DND-41 (cell line): ENCODE measurements at regions not wholly inside any gene's neighbourhood (a gene's known extent, or its start where the extent isn't known, plus 50 kb on each side); places are given as distances from the start of the nearest gene placed in this dataset.
"Not testable (repeated sequence)": the region's sequence is repeated elsewhere in the genome, so short reads cannot be mapped to it uniquely, and the experiment has no call there.

ENCODE experiments used
- ATAC-seq: fragments of 200-7000 bp; cut with Tn5 transposase; 3 replicates; pipeline ENCODE4 v1.9.1; 2021; ENCODE audit warnings: low read depth; ENCODE audit not compliant: insufficient read depth
- DNase-seq: peaks from one replicate; pipeline ENCODE4 v3.0.0-alpha.2; 2020
- H2AFZ ChIP-seq: 2 replicates; pipeline ENCODE4 v1.6.0; 2012; ENCODE audit warnings: low read depth, low read length
- H3K27ac ChIP-seq: 2 replicates; pipeline ENCODE4 v1.5.1; 2012; ENCODE audit warnings: low read length, inconsistent platforms
- H3K27me3 ChIP-seq: fragments of 200-600 bp; sonication (generic); 2 replicates; pipeline ENCODE4 v1.6.0; 2012; ENCODE audit warnings: low read length, mild to moderate bottlenecking, inconsistent platforms; ENCODE audit not compliant: insufficient read depth, poor library complexity
- H3K36me3 ChIP-seq: 2 replicates; pipeline ENCODE4 v1.5.1; 2012; ENCODE audit warnings: low read length, inconsistent platforms; ENCODE audit not compliant: insufficient read depth
- H3K4me1 ChIP-seq: 2 replicates; pipeline ENCODE4 v1.5.1; 2012; ENCODE audit warnings: mild to moderate bottlenecking, low read length; ENCODE audit not compliant: insufficient read depth
- H3K4me2 ChIP-seq: 2 replicates; pipeline ENCODE4 v1.6.0; 2012; ENCODE audit warnings: mild to moderate bottlenecking, moderate library complexity, low read length, inconsistent platforms; ENCODE audit not compliant: insufficient read depth
- H3K4me3 ChIP-seq, 2 experiments: fragments of 200-600 bp in 1 of 2; shearing (Covaris generic) in 1 of 2; 2 replicates each; pipeline ENCODE4 v1.5.1; 2012 to 2016; ENCODE audit warnings: inconsistent platforms in 2 of 2, low read length in 2 of 2, mild to moderate bottlenecking in 2 of 2, low read depth in 1 of 2, moderate library complexity in 1 of 2
- H3K79me2 ChIP-seq: 2 replicates; pipeline ENCODE4 v1.6.0; 2012; ENCODE audit warnings: low read length, inconsistent platforms; ENCODE audit not compliant: insufficient read depth
- H3K9ac ChIP-seq: 2 replicates; pipeline ENCODE4 v1.6.0; 2012; ENCODE audit warnings: low read depth, mild to moderate bottlenecking, inconsistent platforms, low read length, moderate library complexity
- H3K9me3 ChIP-seq: 2 replicates; pipeline ENCODE4 v1.5.1; 2012; ENCODE audit warnings: low read length, moderate library complexity, mild to moderate bottlenecking, inconsistent platforms; ENCODE audit not compliant: insufficient read depth, severe bottlenecking
- H4K20me1 ChIP-seq: 2 replicates; pipeline ENCODE4 v1.6.0; 2012; ENCODE audit warnings: low read length; ENCODE audit not compliant: insufficient read depth
- CTCF ChIP-seq: IDR thresholded peaks from 2 replicates; pipeline ENCODE4 v1.5.1; 2012; ENCODE audit warnings: borderline replicate concordance, low read length, moderate library complexity, mild to moderate bottlenecking; ENCODE audit not compliant: poor library complexity, severe bottlenecking; ENCODE audit errors: extremely low read depth
- EZH2 ChIP-seq: IDR thresholded peaks from 3 replicates; pipeline ENCODE4 v1.6.1; 2012; ENCODE audit warnings: borderline replicate concordance, low read depth, mild to moderate bottlenecking, moderate library complexity, low read length, inconsistent platforms; ENCODE audit not compliant: severe bottlenecking

GRCh38 chr3:74214286-74214685 is 400.2 kb downstream of the CNTN3 start:
- no peaks in the 10 kb centered on the region for H3K9me3 ChIP-seq
- no peak overlapping the region for H3K4me2 ChIP-seq
- DNase-seq (no peak), ATAC-seq (no peak)
- H3K27me3 ChIP-seq, result no peaks in the 10 kb centered on the region
- H4K20me1 ChIP-seq, result no peaks in the 10 kb centered on the region
- TF ChIP-seq EZH2 (no peak), CTCF (no peak)
- H3K79me2 ChIP-seq, result no peaks in the 10 kb centered on the region
- H3K36me3 ChIP-seq, result no peaks in the 10 kb centered on the region
- H3K4me3 ChIP-seq, result no peak overlapping the region
- H3K4me1 ChIP-seq, result no peaks in the 10 kb centered on the region
- no peak overlapping the region for H3K9ac ChIP-seq
- H3K27ac ChIP-seq, result no peak overlapping the region
- no peak overlapping the region for H2AFZ ChIP-seq

GRCh38 chr3:74210739-74211138 is 403.7 kb downstream of the CNTN3 start:
- no peak overlapping the region for H3K4me3 ChIP-seq
- TF ChIP-seq CTCF, result no peak
- no peak for TF ChIP-seq EZH2
- H3K9me3 ChIP-seq, result no peaks in the 10 kb centered on the region
- H3K27me3 ChIP-seq, result no peaks in the 10 kb centered on the region
- H3K79me2 ChIP-seq, result no peaks in the 10 kb centered on the region
- no peak for DNase-seq
- no peaks in the 10 kb centered on the region for H3K36me3 ChIP-seq
- no peak overlapping the region for H2AFZ ChIP-seq
- no peaks in the 10 kb centered on the region for H4K20me1 ChIP-seq
- H3K9ac ChIP-seq, result no peak overlapping the region
- H3K4me1 ChIP-seq, result no peaks in the 10 kb centered on the region
- no peak for ATAC-seq
- H3K4me2 ChIP-seq, result no peak overlapping the region
- no peak overlapping the region for H3K27ac ChIP-seq

GRCh38 chr3:74200952-74201351 is 413.5 kb downstream of the CNTN3 start:
- Histone ChIP-seq H3K27me3 (no peaks in the 10 kb centered on the region), H2AFZ (no peak overlapping the region), H3K4me2 (no peak overlapping the region), H4K20me1 (no peaks in the 10 kb centered on the region), H3K36me3 (no peaks in the 10 kb centered on the region), H3K79me2 (no peaks in the 10 kb centered on the region), H3K9me3 (no peaks in the 10 kb centered on the region), H3K27ac (no peak overlapping the region), H3K9ac (no peak overlapping the region), H3K4me3 (no peak overlapping the region), H3K4me1 (no peaks in the 10 kb centered on the region)
- DNase-seq (no peak), ATAC-seq (no peak)
- TF ChIP-seq EZH2, result no peak
- TF ChIP-seq CTCF, result no peak

GRCh38 chr3:74178664-74179063 is 435.8 kb downstream of the CNTN3 start:
- DNase-seq, H3K9ac ChIP-seq, H3K4me1 ChIP-seq, H2AFZ ChIP-seq, H3K27ac ChIP-seq, H4K20me1 ChIP-seq, H3K9me3 ChIP-seq, H3K36me3 ChIP-seq, H3K79me2 ChIP-seq, H3K27me3 ChIP-seq, ATAC-seq, H3K4me3 ChIP-seq, H3K4me2 ChIP-seq: not testable (repeated sequence)
